HEK293 (cell line): ENCODE measurements at regions not wholly inside any gene's neighbourhood (a gene's known extent, or its start where the extent isn't known, plus 50 kb on each side); places are given as distances from the start of the nearest gene placed in this dataset.

Experiments
- CTCF ChIA-PET: fragments of 350-600 bp; formaldehyde crosslinking; extraction: SDS; loops from one replicate; lab custom pipeline; 2021; ENCODE audit warnings: antibody characterized with exemption; lab: Yijun Ruan, JAX
- POLR2A ChIA-PET: fragments of 300-600 bp; formaldehyde crosslinking; extraction: SDS; loops from one replicate; lab custom pipeline; 2020; ENCODE audit warnings: antibody characterized with exemption, inconsistent platforms; lab: Yijun Ruan, JAX
- H3K27ac ChIP-seq: fragments of 200-500 bp; sonication (Bioruptor generic); 2 replicates; pipeline ENCODE4 v1.5.1; 2014; ENCODE audit warnings: low read depth, low read length, control low read depth, inconsistent platforms; ENCODE audit errors: extremely low read depth
- H3K36me3 ChIP-seq, 2 experiments: fragments of 200-500 bp in 1 of 2; sonication (Bioruptor generic) in 1 of 2; 1 replicate in 1 of 2; 2 replicates in 1 of 2; pipeline ENCODE4 v1.5.1; 2014 to 2017; ENCODE audit warnings: inconsistent platforms in 2 of 2, low read length in 2 of 2; ENCODE audit not compliant: control insufficient read depth in 2 of 2, insufficient read depth in 1 of 2
- H3K4me1 ChIP-seq: fragments of 200-500 bp; sonication (Bioruptor generic); 2 replicates; pipeline ENCODE4 v1.5.1; 2014; ENCODE audit warnings: mild to moderate bottlenecking, low read length, inconsistent platforms; ENCODE audit not compliant: control insufficient read depth, insufficient read depth
- H3K4me3 ChIP-seq: 2 replicates; pipeline ENCODE4 v1.5.1; 2011; ENCODE audit warnings: low read depth, mild to moderate bottlenecking, control low read depth, low read length, moderate library complexity
- H3K9me3 ChIP-seq: fragments of 200-500 bp; sonication (Bioruptor generic); 2 replicates; pipeline ENCODE4 v1.5.1; 2014; ENCODE audit warnings: low read depth, low read length, inconsistent platforms; ENCODE audit not compliant: control insufficient read depth, insufficient read depth
- BCL11A ChIP-seq: fragments of 450-650 bp; formaldehyde crosslinking; IDR thresholded peaks from 2 replicates; pipeline ENCODE4 v1.5.1; 2016; ENCODE audit warnings: low read depth, missing biosample characterization, missing genetic modification characterization
- GFI1B ChIP-seq: fragments of 450-650 bp; formaldehyde crosslinking; IDR thresholded peaks from 2 replicates; pipeline ENCODE4 v1.5.1; 2016; ENCODE audit warnings: missing biosample characterization, missing genetic modification characterization
- KLF1 ChIP-seq: fragments of 450-650 bp; formaldehyde crosslinking; IDR thresholded peaks from 2 replicates; pipeline ENCODE4 v1.5.1; 2016; ENCODE audit warnings: missing biosample characterization, missing genetic modification characterization
- KLF9 ChIP-seq: fragments of 450-650 bp; formaldehyde crosslinking; IDR thresholded peaks from 2 replicates; pipeline ENCODE4 v1.5.1; 2016; ENCODE audit warnings: missing biosample characterization, missing genetic modification characterization, low read depth
- RBAK ChIP-seq: fragments of 450-650 bp; formaldehyde crosslinking; IDR thresholded peaks from 2 replicates; pipeline ENCODE4 v1.5.1; 2016; ENCODE audit warnings: missing biosample characterization, missing genetic modification characterization
- SP2 ChIP-seq: fragments of 450-650 bp; formaldehyde crosslinking; IDR thresholded peaks from 2 replicates; pipeline ENCODE4 v1.5.1; 2016; ENCODE audit warnings: missing biosample characterization, missing genetic modification characterization
- TCF7L2 ChIP-seq: IDR thresholded peaks from 2 replicates; pipeline ENCODE4 v1.6.1; 2011; ENCODE audit warnings: low read depth, mild to moderate bottlenecking, inconsistent platforms, low read length, moderate library complexity, borderline replicate concordance
- YY2 ChIP-seq: fragments of 450-650 bp; formaldehyde crosslinking; IDR thresholded peaks from 2 replicates; pipeline ENCODE4 v1.5.1; 2016; ENCODE audit warnings: missing biosample characterization, missing genetic modification characterization
- ZBTB17 ChIP-seq: fragments of 450-650 bp; formaldehyde crosslinking; IDR thresholded peaks from 2 replicates; pipeline ENCODE4 v1.5.1; 2016; ENCODE audit warnings: missing biosample characterization, missing genetic modification characterization
- ZBTB20 ChIP-seq: fragments of 450-650 bp; formaldehyde crosslinking; IDR thresholded peaks from 2 replicates; pipeline ENCODE4 v1.5.1; 2016; ENCODE audit warnings: missing biosample characterization, missing genetic modification characterization
- ZBTB8A ChIP-seq: fragments of 450-650 bp; formaldehyde crosslinking; IDR thresholded peaks from 2 replicates; pipeline ENCODE4 v1.5.1; 2016; ENCODE audit warnings: missing biosample characterization, missing genetic modification characterization
- ZFP3 ChIP-seq: fragments of 450-650 bp; formaldehyde crosslinking; IDR thresholded peaks from 2 replicates; pipeline ENCODE4 v1.5.1; 2016; ENCODE audit warnings: low read depth, missing biosample characterization, missing genetic modification characterization
- ZNF211 ChIP-seq: fragments of 450-650 bp; formaldehyde crosslinking; IDR thresholded peaks from 2 replicates; pipeline ENCODE4 v1.5.1; 2016; ENCODE audit warnings: low read depth, missing biosample characterization, missing genetic modification characterization
- ZNF223 ChIP-seq: fragments of 450-650 bp; formaldehyde crosslinking; IDR thresholded peaks from 2 replicates; pipeline ENCODE4 v1.5.1; 2016; ENCODE audit warnings: missing biosample characterization, missing genetic modification characterization
- ZNF248 ChIP-seq: fragments of 450-650 bp; formaldehyde crosslinking; IDR thresholded peaks from 2 replicates; pipeline ENCODE4 v1.5.1; 2017; ENCODE audit warnings: missing biosample characterization, missing genetic modification characterization
- ZNF391 ChIP-seq: fragments of 450-650 bp; formaldehyde crosslinking; IDR thresholded peaks from 2 replicates; pipeline ENCODE4 v1.5.1; 2016; ENCODE audit warnings: low read depth, missing biosample characterization, missing genetic modification characterization, borderline replicate concordance
- ZNF473 ChIP-seq: fragments of 450-650 bp; formaldehyde crosslinking; IDR thresholded peaks from 2 replicates; pipeline ENCODE4 v1.5.1; 2017; ENCODE audit warnings: missing biosample characterization, missing genetic modification characterization
- ZNF48 ChIP-seq: fragments of 450-650 bp; formaldehyde crosslinking; IDR thresholded peaks from 2 replicates; pipeline ENCODE4 v1.5.1; 2016; ENCODE audit warnings: missing biosample characterization, missing genetic modification characterization
- ZNF558 ChIP-seq: fragments of 450-650 bp; formaldehyde crosslinking; IDR thresholded peaks from 2 replicates; pipeline ENCODE4 v1.5.1; 2016; ENCODE audit warnings: missing biosample characterization, missing genetic modification characterization
- ZNF571 ChIP-seq: fragments of 450-650 bp; formaldehyde crosslinking; IDR thresholded peaks from 2 replicates; pipeline ENCODE4 v1.5.0; 2017; ENCODE audit warnings: missing biosample characterization, missing genetic modification characterization
- ZNF629 ChIP-seq: fragments of 450-650 bp; formaldehyde crosslinking; IDR thresholded peaks from 2 replicates; pipeline ENCODE4 v1.5.1; 2017; ENCODE audit warnings: missing biosample characterization, missing genetic modification characterization
- ZNF658 ChIP-seq: fragments of 450-650 bp; formaldehyde crosslinking; IDR thresholded peaks from 2 replicates; pipeline ENCODE4; 2016; ENCODE audit warnings: missing biosample characterization, missing genetic modification characterization
- ZNF660 ChIP-seq: fragments of 450-650 bp; IDR thresholded peaks from 2 replicates; pipeline ENCODE4 v1.5.1; 2018; ENCODE audit warnings: missing biosample characterization, mild to moderate bottlenecking, missing genetic modification characterization
- ZNF670 ChIP-seq: fragments of 450-650 bp; formaldehyde crosslinking; IDR thresholded peaks from 2 replicates; pipeline ENCODE4 v1.5.1; 2016; ENCODE audit warnings: missing biosample characterization, missing genetic modification characterization, low read depth
- ZSCAN23 ChIP-seq: fragments of 450-650 bp; formaldehyde crosslinking; IDR thresholded peaks from 2 replicates; pipeline ENCODE4 v1.5.1; 2016; ENCODE audit warnings: missing biosample characterization, missing genetic modification characterization
- TF ChIP-seq, protein P1 (sequence below): fragments of 450-650 bp; formaldehyde crosslinking; IDR thresholded peaks from 2 replicates; pipeline ENCODE4 v1.5.1; 2016; ENCODE audit warnings: missing biosample characterization, missing genetic modification characterization
- TF ChIP-seq, protein P2 (sequence below): fragments of 450-650 bp; formaldehyde crosslinking; IDR thresholded peaks from 2 replicates; pipeline ENCODE4 v1.5.1; 2016; ENCODE audit warnings: missing biosample characterization, missing genetic modification characterization
- TF ChIP-seq, protein P3 (sequence below): fragments of 450-650 bp; formaldehyde crosslinking; IDR thresholded peaks from 2 replicates; pipeline ENCODE4 v1.5.1; 2017; ENCODE audit warnings: missing biosample characterization, mild to moderate bottlenecking, missing genetic modification characterization, moderate library complexity
- TF ChIP-seq, protein P4 (sequence below): fragments of 450-650 bp; formaldehyde crosslinking; IDR thresholded peaks from 2 replicates; pipeline ENCODE4 v1.5.1; 2016; ENCODE audit warnings: missing biosample characterization, missing genetic modification characterization
- TF ChIP-seq, protein P5 (sequence below): fragments of 450-650 bp; formaldehyde crosslinking; IDR thresholded peaks from 2 replicates; pipeline ENCODE4 v1.5.1; 2016; ENCODE audit warnings: missing biosample characterization, missing genetic modification characterization

DNA sequence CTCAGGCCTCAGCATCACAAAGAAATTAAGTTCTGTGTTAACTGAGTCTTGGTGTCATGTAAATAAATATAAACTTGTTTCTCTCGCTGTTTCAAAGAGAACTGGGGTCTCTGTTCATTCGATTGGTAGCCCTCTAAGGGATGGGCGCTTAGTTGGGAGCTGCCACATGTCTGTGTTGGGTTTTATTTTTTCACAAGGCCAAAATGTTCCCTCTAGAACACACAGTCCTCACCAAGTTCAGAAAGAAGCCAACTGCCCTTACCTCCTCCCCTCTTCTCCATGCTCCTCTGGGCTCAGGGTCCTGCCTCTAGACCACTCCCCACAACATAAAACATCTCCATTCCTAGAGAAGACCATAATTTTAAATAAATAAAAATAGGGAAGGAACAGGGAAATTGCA, 490.9 kb downstream of the TNS1 start:
- H3K36me3 ChIP-seq = no peaks in the 10 kb centered on the region
- no peaks in the 10 kb centered on the region for H3K4me1 ChIP-seq
- no peaks in the 10 kb centered on the region for H3K9me3 ChIP-seq
- CTCF ChIA-PET = interaction anchor here (0.5 to 2.5 kb wide), 18 partner anchors 9 to 993 kb away, joined by 3 to 22 read pairs (median 5); no protein-coding TSS in a partner anchor
- no peak overlapping the region for H3K27ac ChIP-seq
- POLR2A ChIA-PET = no interaction called here
- TF ChIP-seq, protein P1, sequence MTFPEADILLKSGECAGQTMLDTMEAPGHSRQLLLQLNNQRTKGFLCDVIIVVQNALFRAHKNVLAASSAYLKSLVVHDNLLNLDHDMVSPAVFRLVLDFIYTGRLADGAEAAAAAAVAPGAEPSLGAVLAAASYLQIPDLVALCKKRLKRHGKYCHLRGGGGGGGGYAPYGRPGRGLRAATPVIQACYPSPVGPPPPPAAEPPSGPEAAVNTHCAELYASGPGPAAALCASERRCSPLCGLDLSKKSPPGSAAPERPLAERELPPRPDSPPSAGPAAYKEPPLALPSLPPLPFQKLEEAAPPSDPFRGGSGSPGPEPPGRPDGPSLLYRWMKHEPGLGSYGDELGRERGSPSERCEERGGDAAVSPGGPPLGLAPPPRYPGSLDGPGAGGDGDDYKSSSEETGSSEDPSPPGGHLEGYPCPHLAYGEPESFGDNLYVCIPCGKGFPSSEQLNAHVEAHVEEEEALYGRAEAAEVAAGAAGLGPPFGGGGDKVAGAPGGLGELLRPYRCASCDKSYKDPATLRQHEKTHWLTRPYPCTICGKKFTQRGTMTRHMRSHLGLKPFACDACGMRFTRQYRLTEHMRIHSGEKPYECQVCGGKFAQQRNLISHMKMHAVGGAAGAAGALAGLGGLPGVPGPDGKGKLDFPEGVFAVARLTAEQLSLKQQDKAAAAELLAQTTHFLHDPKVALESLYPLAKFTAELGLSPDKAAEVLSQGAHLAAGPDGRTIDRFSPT (tag by site-specific recombination) = no peak
- no peak for TF ChIP-seq ZNF48 (tag by site-specific recombination)
- no peak for TF ChIP-seq ZNF571
- TF ChIP-seq SP2 (tag by site-specific recombination) = no peak
- no peak for TF ChIP-seq KLF1 (tag by site-specific recombination)
- no peak for TF ChIP-seq ZNF658 (tag by site-specific recombination)
- no peak for TF ChIP-seq ZNF248 (tag by site-specific recombination)
- TF ChIP-seq ZNF473 (tag by site-specific recombination) = no peak
- TF ChIP-seq, protein P2, sequence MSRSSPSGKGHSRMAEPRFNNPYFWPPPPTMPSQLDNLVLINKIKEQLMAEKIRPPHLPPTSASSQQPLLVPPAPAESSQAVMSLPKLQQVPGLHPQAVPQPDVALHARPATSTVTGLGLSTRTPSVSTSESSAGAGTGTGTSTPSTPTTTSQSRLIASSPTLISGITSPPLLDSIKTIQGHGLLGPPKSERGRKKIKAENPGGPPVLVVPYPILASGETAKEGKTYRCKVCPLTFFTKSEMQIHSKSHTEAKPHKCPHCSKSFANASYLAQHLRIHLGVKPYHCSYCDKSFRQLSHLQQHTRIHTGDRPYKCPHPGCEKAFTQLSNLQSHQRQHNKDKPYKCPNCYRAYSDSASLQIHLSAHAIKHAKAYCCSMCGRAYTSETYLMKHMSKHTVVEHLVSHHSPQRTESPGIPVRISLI = no peak
- no peak for TF ChIP-seq RBAK (tag by site-specific recombination)
- TF ChIP-seq TCF7L2 = no peak
- TF ChIP-seq, protein P3, sequence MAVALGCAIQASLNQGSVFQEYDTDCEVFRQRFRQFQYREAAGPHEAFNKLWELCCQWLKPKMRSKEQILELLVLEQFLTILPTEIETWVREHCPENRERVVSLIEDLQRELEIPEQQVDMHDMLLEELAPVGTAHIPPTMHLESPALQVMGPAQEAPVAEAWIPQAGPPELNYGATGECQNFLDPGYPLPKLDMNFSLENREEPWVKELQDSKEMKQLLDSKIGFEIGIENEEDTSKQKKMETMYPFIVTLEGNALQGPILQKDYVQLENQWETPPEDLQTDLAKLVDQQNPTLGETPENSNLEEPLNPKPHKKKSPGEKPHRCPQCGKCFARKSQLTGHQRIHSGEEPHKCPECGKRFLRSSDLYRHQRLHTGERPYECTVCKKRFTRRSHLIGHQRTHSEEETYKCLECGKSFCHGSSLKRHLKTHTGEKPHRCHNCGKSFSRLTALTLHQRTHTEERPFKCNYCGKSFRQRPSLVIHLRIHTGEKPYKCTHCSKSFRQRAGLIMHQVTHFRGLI (tag by site-specific recombination) = no peak
- TF ChIP-seq ZNF558 = no peak
- TF ChIP-seq ZBTB20 (tag by site-specific recombination) = no peak
- TF ChIP-seq ZNF223 (tag by site-specific recombination) = no peak
- TF ChIP-seq ZBTB17 = no peak
- no peak overlapping the region for H3K4me3 ChIP-seq

DNA sequence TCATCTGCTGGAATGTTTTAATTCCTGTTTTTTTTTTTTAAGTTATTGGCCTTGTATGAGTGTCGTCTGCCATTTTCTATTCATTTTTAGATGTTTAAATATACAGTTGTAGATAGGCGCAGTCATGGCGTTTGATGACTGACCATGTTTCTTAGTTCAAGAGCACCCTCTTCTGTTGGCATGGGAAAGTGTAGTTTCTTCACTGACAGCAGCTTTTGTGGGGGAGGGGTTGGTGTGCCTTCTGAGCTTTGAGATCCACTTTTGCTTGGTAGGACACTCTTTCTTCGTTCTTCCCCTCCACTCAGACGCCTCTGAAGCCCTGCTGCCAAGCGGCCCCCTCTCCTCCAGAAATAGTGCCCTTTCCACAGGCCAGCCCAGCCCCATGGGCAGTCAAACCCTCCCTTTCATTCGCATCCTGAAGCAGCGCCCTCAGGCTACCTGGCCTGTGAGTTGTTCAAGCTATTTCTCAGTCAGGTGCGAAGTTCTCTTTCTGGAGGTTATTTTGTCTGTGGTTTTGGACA, 492.0 kb downstream of the TNS1 start:
- no peak overlapping the region for H3K4me3 ChIP-seq
- 0 out of 2 replicates have a peak, but pooled peaks have one; percentile 11 for TF ChIP-seq KLF9 (tag by site-specific recombination)
- TF ChIP-seq BCL11A = no peak
- no peak for TF ChIP-seq ZSCAN23
- no peak for TF ChIP-seq ZNF670 (tag by site-specific recombination)
- TF ChIP-seq ZBTB8A = no peak
- TF ChIP-seq ZNF629 (tag by site-specific recombination) = no peak
- peak; percentile 54; the same call in 1 of the 2 replicates for TF ChIP-seq YY2
- TF ChIP-seq, protein P4, sequence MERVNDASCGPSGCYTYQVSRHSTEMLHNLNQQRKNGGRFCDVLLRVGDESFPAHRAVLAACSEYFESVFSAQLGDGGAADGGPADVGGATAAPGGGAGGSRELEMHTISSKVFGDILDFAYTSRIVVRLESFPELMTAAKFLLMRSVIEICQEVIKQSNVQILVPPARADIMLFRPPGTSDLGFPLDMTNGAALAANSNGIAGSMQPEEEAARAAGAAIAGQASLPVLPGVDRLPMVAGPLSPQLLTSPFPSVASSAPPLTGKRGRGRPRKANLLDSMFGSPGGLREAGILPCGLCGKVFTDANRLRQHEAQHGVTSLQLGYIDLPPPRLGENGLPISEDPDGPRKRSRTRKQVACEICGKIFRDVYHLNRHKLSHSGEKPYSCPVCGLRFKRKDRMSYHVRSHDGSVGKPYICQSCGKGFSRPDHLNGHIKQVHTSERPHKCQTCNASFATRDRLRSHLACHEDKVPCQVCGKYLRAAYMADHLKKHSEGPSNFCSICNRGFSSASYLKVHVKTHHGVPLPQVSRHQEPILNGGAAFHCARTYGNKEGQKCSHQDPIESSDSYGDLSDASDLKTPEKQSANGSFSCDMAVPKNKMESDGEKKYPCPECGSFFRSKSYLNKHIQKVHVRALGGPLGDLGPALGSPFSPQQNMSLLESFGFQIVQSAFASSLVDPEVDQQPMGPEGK (tag by site-specific recombination) = no peak
- TF ChIP-seq ZNF660 (tag by site-specific recombination) = 0 out of 2 replicates have a peak, but pooled peaks have one; percentile 57
- TF ChIP-seq GFI1B (tag by site-specific recombination) = no peak
- TF ChIP-seq, protein P5, sequence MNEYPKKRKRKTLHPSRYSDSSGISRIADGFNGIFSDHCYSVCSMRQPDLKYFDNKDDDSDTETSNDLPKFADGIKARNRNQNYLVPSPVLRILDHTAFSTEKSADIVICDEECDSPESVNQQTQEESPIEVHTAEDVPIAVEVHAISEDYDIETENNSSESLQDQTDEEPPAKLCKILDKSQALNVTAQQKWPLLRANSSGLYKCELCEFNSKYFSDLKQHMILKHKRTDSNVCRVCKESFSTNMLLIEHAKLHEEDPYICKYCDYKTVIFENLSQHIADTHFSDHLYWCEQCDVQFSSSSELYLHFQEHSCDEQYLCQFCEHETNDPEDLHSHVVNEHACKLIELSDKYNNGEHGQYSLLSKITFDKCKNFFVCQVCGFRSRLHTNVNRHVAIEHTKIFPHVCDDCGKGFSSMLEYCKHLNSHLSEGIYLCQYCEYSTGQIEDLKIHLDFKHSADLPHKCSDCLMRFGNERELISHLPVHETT = no peak
- no peak for TF ChIP-seq ZFP3 (tag by site-specific recombination)
- TF ChIP-seq ZNF211 (tag by site-specific recombination) = no peak
- no peak for TF ChIP-seq ZNF391 (tag by site-specific recombination)

More for the DNA sequence above, 492.0 kb downstream of the TNS1 start:
- H3K36me3 ChIP-seq = no peaks in the 10 kb centered on the region
- H3K9me3 ChIP-seq = no peaks in the 10 kb centered on the region
- no peaks in the 10 kb centered on the region for H3K4me1 ChIP-seq
- CTCF ChIA-PET = interaction anchor here (0.6 to 2.5 kb wide), 44 partner anchors 8 to 992 kb away, joined by 3 to 22 read pairs (median 4); partner anchors contain the start of gene IGFBP5
- no peak overlapping the region for H3K27ac ChIP-seq
- POLR2A ChIA-PET = interaction anchor here (1.0 kb wide), 1 partner anchor 203 kb away, joined by 3 read pairs; no protein-coding TSS in a partner anchor
